A549 (cell line): ENCODE measurements at regions not wholly inside any gene's neighbourhood (a gene's known extent, or its start where the extent isn't known, plus 50 kb on each side); places are given as distances from the start of the nearest gene placed in this dataset.

Experiments used
- ATAC-seq, 2 experiments: fragments of 200-7000 bp in 1 of 2; fragments of >200 bp in 1 of 2; cut with Nextera tagmentation in 1 of 2; cut with Tn5 transposase in 1 of 2; 3 replicates each; pipeline versions ENCODE4 v1.8.0 to v1.9.1; 2018 to 2020; ENCODE audit warnings: mild to moderate bottlenecking in 1 of 2, moderate library complexity in 1 of 2
- CTCF ChIA-PET: fragments of 300-600 bp; sonication (Branson Sonifier 250); formaldehyde crosslinking; extraction: SDS; loops from one replicate; lab custom pipeline; 2021; ENCODE audit warnings: antibody characterized with exemption, inconsistent platforms; lab: Yijun Ruan, JAX
- POLR2A ChIA-PET: fragments of 350-600 bp; formaldehyde crosslinking; extraction: SDS; loops from one replicate; lab custom pipeline; 2021; ENCODE audit warnings: antibody characterized with exemption, inconsistent platforms; lab: Yijun Ruan, JAX
- DNase-seq, 2 experiments: peaks; one replicate each; pipeline versions ENCODE4 v3.0.0 to v3.0.0-alpha.2; 2011 to 2016; ENCODE audit warnings: low read depth in 1 of 2, low spot score in 1 of 2
- FAIRE-seq: peaks from 2 replicates; lab custom pipeline; 2011; peaks lifted over from hg19 to GRCh38; lab: Jason Lieb, UNC
- H3K27ac ChIP-seq, 2 experiments: fragments of >200 bp; sonication (Bioruptor Twin); formaldehyde crosslinking; 3 replicates each; pipeline ENCODE4 v1.5.1; 2016 to 2017
- H3K4me1 ChIP-seq: fragments of >200 bp; sonication (Bioruptor Twin); formaldehyde crosslinking; 3 replicates; pipeline ENCODE4 v1.6.1; 2016
- H3K4me2 ChIP-seq: fragments of >200 bp; sonication (Bioruptor Twin); formaldehyde crosslinking; 3 replicates; pipeline ENCODE4 v1.6.1; 2016
- H3K4me3 ChIP-seq: fragments of >200 bp; sonication (Bioruptor Twin); formaldehyde crosslinking; 3 replicates; pipeline ENCODE4 v1.5.1; 2016
- H3K9me3 ChIP-seq: fragments of >200 bp; sonication (Bioruptor Twin); formaldehyde crosslinking; 3 replicates; pipeline ENCODE4 v1.6.1; 2016
- FOSL2 ChIP-seq, 2 experiments: fragments of 450-650 bp in 1 of 2; fragments of >200 bp in 1 of 2; sonication (Bioruptor Twin) in 1 of 2; formaldehyde crosslinking; IDR thresholded peaks; 2 replicates each; pipeline versions ENCODE4 v1.5.0 to v1.6.1; 2016 to 2020; ENCODE audit warnings: mild to moderate bottlenecking in 1 of 2, moderate library complexity in 1 of 2
- FOXS1 ChIP-seq: fragments of 250-450 bp; sonication (Bioruptor Pico); IDR thresholded peaks from 2 replicates; pipeline ENCODE4 v1.5.0; 2020; ENCODE audit warnings: mild to moderate bottlenecking, moderate library complexity
- HEYL ChIP-seq: fragments of 250-450 bp; sonication (Bioruptor Pico); IDR thresholded peaks from 2 replicates; pipeline ENCODE4 v1.8.0; 2021; ENCODE audit warnings: mild to moderate bottlenecking, moderate library complexity
- JUN ChIP-seq, 2 experiments: fragments of >200 bp; sonication (Bioruptor Twin); formaldehyde crosslinking; IDR thresholded peaks; 2 replicates in 1 of 2; 3 replicates in 1 of 2; pipeline ENCODE4 v1.6.1; 2016 to 2017
- JUNB ChIP-seq: fragments of >200 bp; sonication (Bioruptor Twin); formaldehyde crosslinking; IDR thresholded peaks from 2 replicates; pipeline ENCODE4 v1.6.1; 2016
- KDM1A ChIP-seq: fragments of 200-600 bp; sonication (generic); IDR thresholded peaks from 2 replicates; pipeline ENCODE4 v1.6.1; 2016; ENCODE audit warnings: low read depth, mild to moderate bottlenecking
- MAFK ChIP-seq: fragments of 450-650 bp; IDR thresholded peaks from 2 replicates; pipeline ENCODE4 v1.6.1; 2014; ENCODE audit not compliant: partially characterized antibody
- PHF8 ChIP-seq: fragments of 200-600 bp; sonication (generic); IDR thresholded peaks from 2 replicates; pipeline ENCODE4 v1.6.1; 2016; ENCODE audit warnings: low read depth, mild to moderate bottlenecking, antibody characterized with exemption, moderate library complexity, borderline replicate concordance
- POLR2A ChIP-seq: IDR thresholded peaks from 2 replicates; pipeline ENCODE4 v1.6.1; 2012; ENCODE audit warnings: mild to moderate bottlenecking, low read length
- POLR2AphosphoS2 ChIP-seq: conservative IDR thresholded peaks from 2 replicates; pipeline ENCODE4 v1.6.1; 2012; ENCODE audit warnings: low read length, improper control_type of control experiment, inconsistent platforms
- RAD21 ChIP-seq, 2 experiments: fragments of >200 bp in 1 of 2; sonication (Bioruptor Twin) in 1 of 2; formaldehyde crosslinking in 1 of 2; IDR thresholded peaks in 1 of 2; conservative IDR thresholded peaks in 1 of 2; 2 replicates in 1 of 2; 3 replicates in 1 of 2; pipeline ENCODE4 v1.6.1; 2012 to 2018; ENCODE audit warnings: inconsistent platforms in 1 of 2
- RARB ChIP-seq: fragments of 250-450 bp; sonication (Bioruptor Pico); IDR thresholded peaks from 2 replicates; pipeline ENCODE4 v1.8.0; 2021; ENCODE audit warnings: mild to moderate bottlenecking, moderate library complexity
- SMC3 ChIP-seq: fragments of >200 bp; sonication (Bioruptor Twin); formaldehyde crosslinking; IDR thresholded peaks from 3 replicates; pipeline ENCODE4 v1.6.1; 2018; ENCODE audit warnings: inconsistent platforms
- ZC3H11A ChIP-seq: fragments of 450-650 bp; IDR thresholded peaks from 2 replicates; pipeline ENCODE4 v1.6.1; 2014; ENCODE audit warnings: antibody characterized with exemption, mild to moderate bottlenecking
- ZFP36 ChIP-seq: fragments of 450-650 bp; IDR thresholded peaks from 2 replicates; pipeline ENCODE4 v1.6.1; 2014; ENCODE audit warnings: borderline replicate concordance; ENCODE audit not compliant: partially characterized antibody
- WGBS: methylation state at CpG from one replicate; pipeline ENCODE4 v1.1.6; 2017; ENCODE audit errors: missing lambda C conversion rate; 5-methylcytosine and 5-hydroxymethylcytosine counted together
- TF ChIP-seq, protein P1 (sequence below): IDR thresholded peaks from 2 replicates; pipeline ENCODE4 v1.6.1; 2012
- TF ChIP-seq, protein P2 (sequence below): IDR thresholded peaks from 2 replicates; pipeline ENCODE4 v1.6.1; 2012; ENCODE audit warnings: low read depth, borderline replicate concordance
- TF ChIP-seq, protein P3 (sequence below): IDR thresholded peaks from 2 replicates; pipeline ENCODE4 v1.6.1; 2012
- TF ChIP-seq, protein P4 (sequence below): fragments of >200 bp; sonication (Bioruptor Twin); formaldehyde crosslinking; IDR thresholded peaks from 3 replicates; pipeline ENCODE4 v1.5.1; 2016
- TF ChIP-seq, protein P5 (sequence below): fragments of >200 bp; sonication (Bioruptor Twin); formaldehyde crosslinking; IDR thresholded peaks from 3 replicates; pipeline ENCODE4 v1.6.1; 2016

DNA sequence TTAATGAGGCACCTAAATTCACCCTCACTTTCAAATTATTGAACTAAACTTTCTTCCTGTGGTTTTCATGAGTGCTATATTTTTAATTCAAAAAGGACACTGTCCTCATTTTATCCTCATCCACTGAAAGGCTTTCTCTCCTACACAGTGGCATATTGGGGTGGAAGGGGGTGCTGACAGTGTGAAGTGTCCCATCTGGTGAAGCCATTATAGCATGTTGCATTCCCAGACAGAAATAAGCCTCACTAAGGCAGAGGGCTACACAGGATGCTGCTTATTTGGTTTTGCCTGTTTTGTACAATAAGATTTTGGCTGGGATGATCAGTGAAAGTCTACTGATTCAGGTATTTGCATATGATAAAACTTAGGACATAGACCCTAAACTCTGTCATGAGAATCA lies 82.4 kb upstream of the INHBA start (continued):
- TF ChIP-seq FOSL2 (IDR thresholded peaks at IDR 0.05) (no peak), FOSL2 (CRISPR knock-in tag; IDR thresholded peaks at IDR 0.05) (no peak), JUNB (no peak)

DNA sequence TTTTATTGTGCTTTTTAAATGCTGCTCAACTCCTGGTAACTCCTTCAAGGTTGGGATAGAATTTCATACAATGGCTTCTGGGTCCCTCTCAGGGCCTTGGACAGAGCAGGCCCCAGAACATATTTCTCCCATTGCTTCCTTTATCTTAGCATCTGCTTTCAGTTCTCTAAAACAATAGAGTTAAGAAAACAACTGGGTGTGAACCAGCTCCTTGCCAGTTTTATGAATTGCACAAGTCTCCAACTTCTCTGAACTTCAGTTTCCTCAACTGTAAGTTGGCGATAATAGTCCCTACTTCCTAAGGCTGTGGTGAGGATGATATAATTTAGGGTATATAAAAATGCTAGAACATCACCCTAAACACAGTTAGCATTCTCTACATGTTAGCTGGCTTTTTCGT lies 77.0 kb upstream of the INHBA start:
- Histone ChIP-seq H3K9me3 (no peaks in the 10 kb centered on the region), H3K4me1 (no peaks in the 10 kb centered on the region), H3K4me3 (no peak overlapping the region), H3K27ac (no peak overlapping the region), H3K4me2 (no peak overlapping the region)
- FAIRE-seq (no peak), ATAC-seq (no peak), DNase-seq (no peak)
- 8% methylated on average over 2 of the region's 2 CpGs for WGBS
- ChIA-PET CTCF (no interaction called here), POLR2A (no interaction called here)
- TF ChIP-seq FOXS1 (CRISPR knock-in tag), result no peak
- TF ChIP-seq POLR2A, result no peak
- no peak for TF ChIP-seq ZFP36
- TF ChIP-seq, protein P1, sequence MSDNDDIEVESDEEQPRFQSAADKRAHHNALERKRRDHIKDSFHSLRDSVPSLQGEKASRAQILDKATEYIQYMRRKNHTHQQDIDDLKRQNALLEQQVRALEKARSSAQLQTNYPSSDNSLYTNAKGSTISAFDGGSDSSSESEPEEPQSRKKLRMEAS, result no peak
- TF ChIP-seq KDM1A, result no peak
- no peak for TF ChIP-seq ZC3H11A
- TF ChIP-seq, protein P2, sequence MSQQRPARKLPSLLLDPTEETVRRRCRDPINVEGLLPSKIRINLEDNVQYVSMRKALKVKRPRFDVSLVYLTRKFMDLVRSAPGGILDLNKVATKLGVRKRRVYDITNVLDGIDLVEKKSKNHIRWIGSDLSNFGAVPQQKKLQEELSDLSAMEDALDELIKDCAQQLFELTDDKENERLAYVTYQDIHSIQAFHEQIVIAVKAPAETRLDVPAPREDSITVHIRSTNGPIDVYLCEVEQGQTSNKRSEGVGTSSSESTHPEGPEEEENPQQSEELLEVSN, result no peak
- TF ChIP-seq, protein P3, sequence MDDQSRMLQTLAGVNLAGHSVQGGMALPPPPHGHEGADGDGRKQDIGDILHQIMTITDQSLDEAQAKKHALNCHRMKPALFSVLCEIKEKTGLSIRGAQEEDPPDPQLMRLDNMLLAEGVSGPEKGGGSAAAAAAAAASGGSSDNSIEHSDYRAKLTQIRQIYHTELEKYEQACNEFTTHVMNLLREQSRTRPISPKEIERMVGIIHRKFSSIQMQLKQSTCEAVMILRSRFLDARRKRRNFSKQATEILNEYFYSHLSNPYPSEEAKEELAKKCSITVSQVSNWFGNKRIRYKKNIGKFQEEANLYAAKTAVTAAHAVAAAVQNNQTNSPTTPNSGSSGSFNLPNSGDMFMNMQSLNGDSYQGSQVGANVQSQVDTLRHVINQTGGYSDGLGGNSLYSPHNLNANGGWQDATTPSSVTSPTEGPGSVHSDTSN, result no peak
- TF ChIP-seq PHF8, result no peak

DNA sequence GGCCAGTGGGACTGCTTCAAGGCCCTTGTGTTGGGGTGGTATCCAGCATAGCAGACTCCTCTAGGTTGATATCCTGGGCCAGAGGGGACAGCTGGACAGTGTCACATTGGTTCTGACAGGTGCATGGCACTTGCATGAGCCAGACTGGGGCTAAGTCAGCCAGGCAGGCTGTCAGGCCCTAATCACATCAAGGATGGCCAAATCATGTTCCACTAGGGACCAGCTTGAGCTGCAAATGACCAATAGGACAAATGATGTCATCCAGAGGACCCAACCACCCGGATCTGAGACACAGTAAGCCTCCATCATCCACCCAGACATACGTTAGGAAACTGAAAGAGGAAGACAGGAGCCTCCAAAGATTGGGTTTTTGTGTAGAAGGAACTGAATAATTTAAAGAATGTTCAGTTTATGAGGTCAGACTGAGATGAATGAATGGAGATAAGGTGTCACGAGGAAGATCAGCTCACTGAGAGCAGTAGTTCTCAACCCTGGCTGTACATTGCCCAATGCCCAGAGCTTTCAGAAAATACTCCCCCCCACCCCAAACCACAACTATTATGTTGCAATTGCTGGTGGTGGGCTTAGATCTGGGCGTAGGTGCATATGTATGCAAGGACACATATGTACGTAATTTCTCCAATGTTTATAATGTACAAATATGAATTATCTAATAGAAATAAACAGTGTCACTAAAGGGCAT lies 75.2 kb upstream of the INHBA start:
- FAIRE-seq (no peak), ATAC-seq (no peak)
- WGBS, result 10% methylated on average over 5 of the region's 5 CpGs

More for the DNA sequence above, 75.2 kb upstream of the INHBA start:
- DNase-seq, result no peak
- TF ChIP-seq POLR2AphosphoS2 (no peak), RARB (CRISPR knock-in tag) (no peak), MAFK (no peak), HEYL (CRISPR knock-in tag) (no peak), PHF8 (no peak), ZC3H11A (no peak), RAD21 (conservative IDR thresholded peaks at IDR 0.05 in 1 of 2, IDR thresholded peaks at IDR 0.05 in 1 of 2) (no peak), SMC3 (no peak), JUN (IDR thresholded peaks at IDR 0.05) (no peak)
- TF ChIP-seq, protein P4, sequence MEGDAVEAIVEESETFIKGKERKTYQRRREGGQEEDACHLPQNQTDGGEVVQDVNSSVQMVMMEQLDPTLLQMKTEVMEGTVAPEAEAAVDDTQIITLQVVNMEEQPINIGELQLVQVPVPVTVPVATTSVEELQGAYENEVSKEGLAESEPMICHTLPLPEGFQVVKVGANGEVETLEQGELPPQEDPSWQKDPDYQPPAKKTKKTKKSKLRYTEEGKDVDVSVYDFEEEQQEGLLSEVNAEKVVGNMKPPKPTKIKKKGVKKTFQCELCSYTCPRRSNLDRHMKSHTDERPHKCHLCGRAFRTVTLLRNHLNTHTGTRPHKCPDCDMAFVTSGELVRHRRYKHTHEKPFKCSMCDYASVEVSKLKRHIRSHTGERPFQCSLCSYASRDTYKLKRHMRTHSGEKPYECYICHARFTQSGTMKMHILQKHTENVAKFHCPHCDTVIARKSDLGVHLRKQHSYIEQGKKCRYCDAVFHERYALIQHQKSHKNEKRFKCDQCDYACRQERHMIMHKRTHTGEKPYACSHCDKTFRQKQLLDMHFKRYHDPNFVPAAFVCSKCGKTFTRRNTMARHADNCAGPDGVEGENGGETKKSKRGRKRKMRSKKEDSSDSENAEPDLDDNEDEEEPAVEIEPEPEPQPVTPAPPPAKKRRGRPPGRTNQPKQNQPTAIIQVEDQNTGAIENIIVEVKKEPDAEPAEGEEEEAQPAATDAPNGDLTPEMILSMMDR, result no peak
- TF ChIP-seq, protein P5, sequence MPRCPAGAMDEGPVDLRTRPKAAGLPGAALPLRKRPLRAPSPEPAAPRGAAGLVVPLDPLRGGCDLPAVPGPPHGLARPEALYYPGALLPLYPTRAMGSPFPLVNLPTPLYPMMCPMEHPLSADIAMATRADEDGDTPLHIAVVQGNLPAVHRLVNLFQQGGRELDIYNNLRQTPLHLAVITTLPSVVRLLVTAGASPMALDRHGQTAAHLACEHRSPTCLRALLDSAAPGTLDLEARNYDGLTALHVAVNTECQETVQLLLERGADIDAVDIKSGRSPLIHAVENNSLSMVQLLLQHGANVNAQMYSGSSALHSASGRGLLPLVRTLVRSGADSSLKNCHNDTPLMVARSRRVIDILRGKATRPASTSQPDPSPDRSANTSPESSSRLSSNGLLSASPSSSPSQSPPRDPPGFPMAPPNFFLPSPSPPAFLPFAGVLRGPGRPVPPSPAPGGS, result no peak
- ChIA-PET POLR2A (no interaction called here), CTCF (no interaction called here)
- H3K4me3 ChIP-seq, result no peak overlapping the region
- H3K27ac ChIP-seq, result no peak overlapping the region
- no peak overlapping the region for H3K4me2 ChIP-seq
- no peaks in the 10 kb centered on the region for H3K9me3 ChIP-seq
- no peaks in the 10 kb centered on the region for H3K4me1 ChIP-seq
